Stomach (tissue), 4 donors: ENCODE measurements at regions not wholly inside any gene's neighbourhood (a gene's known extent, or its start where the extent isn't known, plus 50 kb on each side); places are given as distances from the start of the nearest gene placed in this dataset.

Experiments
- EP300 ChIP-seq: sonication (generic); formaldehyde crosslinking; IDR thresholded peaks from one replicate; pipeline ENCODE4 v1.6.1; 2017; ENCODE audit warnings: antibody characterized with exemption
- POLR2A ChIP-seq, 4 donors: fragments of 450-650 bp; IDR thresholded peaks; one replicate each; pipeline ENCODE4 v1.6.1; 2016; ENCODE audit warnings: antibody characterized with exemption in 4 of 4, control low read depth in 2 of 4, mild to moderate bottlenecking in 1 of 4, moderate library complexity in 1 of 4
- TF ChIP-seq, protein P1 (sequence below), 7 experiments: fragments of 450-650 bp in 4 of 7; fragments of 200-600 bp in 3 of 7; sonication (generic) in 3 of 7; IDR thresholded peaks; one replicate each; pipeline ENCODE4 v1.5.1; 2016 to 2019; ENCODE audit warnings: antibody characterized with exemption in 7 of 7, control low read depth in 2 of 7, mild to moderate bottlenecking in 1 of 7

- TF ChIP-seq, protein P1, sequence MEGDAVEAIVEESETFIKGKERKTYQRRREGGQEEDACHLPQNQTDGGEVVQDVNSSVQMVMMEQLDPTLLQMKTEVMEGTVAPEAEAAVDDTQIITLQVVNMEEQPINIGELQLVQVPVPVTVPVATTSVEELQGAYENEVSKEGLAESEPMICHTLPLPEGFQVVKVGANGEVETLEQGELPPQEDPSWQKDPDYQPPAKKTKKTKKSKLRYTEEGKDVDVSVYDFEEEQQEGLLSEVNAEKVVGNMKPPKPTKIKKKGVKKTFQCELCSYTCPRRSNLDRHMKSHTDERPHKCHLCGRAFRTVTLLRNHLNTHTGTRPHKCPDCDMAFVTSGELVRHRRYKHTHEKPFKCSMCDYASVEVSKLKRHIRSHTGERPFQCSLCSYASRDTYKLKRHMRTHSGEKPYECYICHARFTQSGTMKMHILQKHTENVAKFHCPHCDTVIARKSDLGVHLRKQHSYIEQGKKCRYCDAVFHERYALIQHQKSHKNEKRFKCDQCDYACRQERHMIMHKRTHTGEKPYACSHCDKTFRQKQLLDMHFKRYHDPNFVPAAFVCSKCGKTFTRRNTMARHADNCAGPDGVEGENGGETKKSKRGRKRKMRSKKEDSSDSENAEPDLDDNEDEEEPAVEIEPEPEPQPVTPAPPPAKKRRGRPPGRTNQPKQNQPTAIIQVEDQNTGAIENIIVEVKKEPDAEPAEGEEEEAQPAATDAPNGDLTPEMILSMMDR (IDR thresholded peaks at IDR 0.05) = no peak
- TF ChIP-seq POLR2A (IDR thresholded peaks at IDR 0.05) (no peak), EP300 (no peak)
These were observed 233.4 kb upstream of the CNTNAP5 start for GRCh38 chr2:123791684-123792083.
